H9 (cell line): ENCODE measurements at regions not wholly inside any gene's neighbourhood (a gene's known extent, or its start where the extent isn't known, plus 50 kb on each side); places are given as distances from the start of the nearest gene placed in this dataset.

Experiments
- DNase-seq: peaks from one replicate; pipeline ENCODE4 v3.0.0-alpha.2; 2017
- H2AFZ ChIP-seq: one replicate; pipeline ENCODE4 v1.6.1; 2013; ENCODE audit warnings: mild to moderate bottlenecking, low read length, control low read depth, moderate library complexity
- H2AK5ac ChIP-seq: 2 replicates; pipeline ENCODE4 v1.6.1; 2013; ENCODE audit warnings: low read length, control low read depth, mixed read lengths; ENCODE audit not compliant: insufficient read length
- H2BK120ac ChIP-seq: one replicate; pipeline ENCODE4 v1.6.1; 2013; ENCODE audit warnings: low read depth, mild to moderate bottlenecking, low read length, control low read depth, inconsistent platforms; ENCODE audit not compliant: poor library complexity, severe bottlenecking
- H2BK12ac ChIP-seq: 2 replicates; pipeline ENCODE4 v1.6.1; 2013; ENCODE audit warnings: low read length, control low read depth, mixed read lengths, low read depth; ENCODE audit not compliant: insufficient read length
- H2BK15ac ChIP-seq: 2 replicates; pipeline ENCODE4 v1.6.1; 2013; ENCODE audit warnings: low read depth, low read length, control low read depth
- H2BK20ac ChIP-seq: one replicate; pipeline ENCODE4 v1.6.1; 2013; ENCODE audit warnings: low read depth, mild to moderate bottlenecking, low read length, control low read depth, inconsistent platforms; ENCODE audit not compliant: poor library complexity, severe bottlenecking
- H2BK5ac ChIP-seq: 2 replicates; pipeline ENCODE4 v1.6.1; 2013; ENCODE audit warnings: low read length, control low read depth, mixed read lengths; ENCODE audit not compliant: insufficient read length
- H3K14ac ChIP-seq: 2 replicates; pipeline ENCODE4 v1.6.1; 2013; ENCODE audit warnings: low read length, control low read depth; ENCODE audit not compliant: insufficient read depth
- H3K18ac ChIP-seq: 2 replicates; pipeline ENCODE4 v1.6.1; 2013; ENCODE audit warnings: low read depth, mild to moderate bottlenecking, mixed read lengths, low read length, control low read depth; ENCODE audit not compliant: insufficient read length
- H3K23ac ChIP-seq: 2 replicates; pipeline ENCODE4 v1.6.1; 2013; ENCODE audit warnings: low read length, control low read depth, mixed read lengths, low read depth; ENCODE audit not compliant: insufficient read length
- H3K23me2 ChIP-seq: 2 replicates; pipeline ENCODE4 v1.6.1; 2013; ENCODE audit warnings: low read depth, mild to moderate bottlenecking, mixed read lengths, low read length, control low read depth; ENCODE audit not compliant: insufficient read length, poor library complexity, severe bottlenecking
- H3K27ac ChIP-seq: 2 replicates; pipeline ENCODE4 v1.5.1; 2013; ENCODE audit warnings: low read length, control low read depth, mixed read lengths, low read depth; ENCODE audit not compliant: insufficient read length
- H3K27me3 ChIP-seq: 2 replicates; pipeline ENCODE4 v1.6.1; 2013; ENCODE audit warnings: low read length, control low read depth, inconsistent platforms; ENCODE audit not compliant: insufficient read depth
- H3K4ac ChIP-seq: 2 replicates; pipeline ENCODE4 v1.6.1; 2013; ENCODE audit warnings: low read depth, mild to moderate bottlenecking, control low read depth, inconsistent platforms, low read length, moderate library complexity
- H3K4me1 ChIP-seq: 2 replicates; pipeline ENCODE4 v1.6.1; 2013; ENCODE audit warnings: low read length, control low read depth, inconsistent platforms; ENCODE audit not compliant: insufficient read depth
- H3K4me2 ChIP-seq: 2 replicates; pipeline ENCODE4 v1.6.1; 2013; ENCODE audit warnings: low read length, control low read depth, mixed read lengths; ENCODE audit not compliant: insufficient read length, insufficient read depth
- H3K56ac ChIP-seq: 2 replicates; pipeline ENCODE4 v1.6.1; 2013; ENCODE audit warnings: low read depth, mild to moderate bottlenecking, mixed read lengths, low read length, control low read depth; ENCODE audit not compliant: insufficient read length
- H3K79me1 ChIP-seq: 2 replicates; pipeline ENCODE4 v1.6.1; 2013; ENCODE audit warnings: low read depth, mild to moderate bottlenecking, moderate library complexity, low read length, control low read depth, inconsistent platforms; ENCODE audit not compliant: insufficient read depth, poor library complexity, severe bottlenecking
- H3K79me2 ChIP-seq: 2 replicates; pipeline ENCODE4 v1.6.1; 2013; ENCODE audit warnings: low read length, control low read depth, inconsistent platforms; ENCODE audit not compliant: insufficient read depth
- H3K9ac ChIP-seq: 2 replicates; pipeline ENCODE4 v1.6.1; 2013; ENCODE audit warnings: low read length, control low read depth, mixed read lengths; ENCODE audit not compliant: insufficient read length; ENCODE audit errors: extremely low read depth
- H3K9me3 ChIP-seq: one replicate; pipeline ENCODE4 v1.6.1; 2013; ENCODE audit warnings: low read depth, low read length, inconsistent platforms; ENCODE audit not compliant: control insufficient read depth
- H3T11ph ChIP-seq: one replicate; pipeline ENCODE4 v1.6.1; 2013; ENCODE audit warnings: mild to moderate bottlenecking, low read length, control low read depth, inconsistent platforms
- H4K20me1 ChIP-seq: one replicate; pipeline ENCODE4 v1.6.1; 2013; ENCODE audit not compliant: control insufficient read depth, insufficient read length, insufficient read depth
- H4K5ac ChIP-seq: 2 replicates; pipeline ENCODE4 v1.6.1; 2013; ENCODE audit warnings: low read depth, mild to moderate bottlenecking, mixed read lengths, low read length, control low read depth; ENCODE audit not compliant: insufficient read length
- H4K8ac ChIP-seq: replicated peaks from 2 replicates; pipeline ENCODE4 v1.6.1; 2013; ENCODE audit warnings: low read length, control low read depth, mixed read lengths, low read depth; ENCODE audit not compliant: insufficient read length
- H4K91ac ChIP-seq: 2 replicates; pipeline ENCODE4 v1.6.1; 2013; ENCODE audit warnings: low read depth, mild to moderate bottlenecking, moderate library complexity, mixed read lengths, low read length, control low read depth; ENCODE audit not compliant: insufficient read length
- H3K27ac Mint-ChIP-seq, 3 experiments: 2 replicates in 2 of 3; 3 replicates in 1 of 3; pipeline ENCODE4 v1.8.0; 2020 to 2021; ENCODE audit warnings: mixed read lengths in 3 of 3, mild to moderate bottlenecking in 1 of 3, moderate library complexity in 1 of 3
- H3K27me3 Mint-ChIP-seq: 2 replicates; pipeline ENCODE4 v1.8.0; 2021; ENCODE audit warnings: low read depth, mild to moderate bottlenecking, moderate library complexity, mixed read lengths
- H3K36me3 Mint-ChIP-seq, 3 experiments: 2 replicates in 2 of 3; 3 replicates in 1 of 3; pipeline ENCODE4 v1.8.0; 2020 to 2021; ENCODE audit warnings: low read depth in 3 of 3, mixed read lengths in 3 of 3; ENCODE audit not compliant: insufficient read depth in 1 of 3
- H3K4me1 Mint-ChIP-seq, 2 experiments: 2 replicates each; pipeline ENCODE4 v1.8.0; 2020; ENCODE audit warnings: mixed read lengths in 2 of 2
- H3K4me3 Mint-ChIP-seq, 2 experiments: 2 replicates in 1 of 2; 3 replicates in 1 of 2; pipeline ENCODE4 v1.8.0; 2020 to 2021; ENCODE audit warnings: mild to moderate bottlenecking in 2 of 2, mixed read lengths in 2 of 2, moderate library complexity in 1 of 2
- H3K9me3 Mint-ChIP-seq, 2 experiments: 2 replicates in 1 of 2; 3 replicates in 1 of 2; pipeline ENCODE4 v1.8.0; 2020; ENCODE audit warnings: mild to moderate bottlenecking in 2 of 2, mixed read lengths in 2 of 2, moderate library complexity in 1 of 2
- CTCF ChIP-seq: fragments of 200-600 bp; sonication (generic); conservative IDR thresholded peaks from 3 replicates; pipeline ENCODE4 v1.8.0; 2021; ENCODE audit warnings: antibody characterized with exemption, mild to moderate bottlenecking
- WGBS: extraction: QIAGEN DNeasy Blood & Tissue Kit; methylation state at CpG from one replicate; pipeline ENCODE4 v1.1.7; 2013; ENCODE audit warnings: missing lambda C conversion rate, low lambda C conversion rate, mixed read lengths; ENCODE audit not compliant: insufficient read length; ENCODE audit errors: extremely low coverage; 5-methylcytosine and 5-hydroxymethylcytosine counted together

- no peak overlapping the region for H3K14ac ChIP-seq
- H3K27ac ChIP-seq, result no peak overlapping the region
- no peak overlapping the region for H3K23ac ChIP-seq
- H3K4me2 ChIP-seq, result no peak overlapping the region
- WGBS, result no CpG with 5 or more reads among the region's 2 CpGs
- no peak for TF ChIP-seq CTCF
- H2BK15ac ChIP-seq, result no peak overlapping the region
- H3K4ac ChIP-seq, result no peak overlapping the region
- DNase-seq, result no peak
- peaks cover 2% of the 10 kb centered on the region; the same call in 1 of the 2 replicates for H3K4me1 ChIP-seq
- H3T11ph ChIP-seq, result no peak overlapping the region
- no peak overlapping the region for H3K56ac ChIP-seq
- no peak overlapping the region for H4K91ac ChIP-seq
- Mint-ChIP-seq H3K4me3 (no peak overlapping the region), H3K9me3 (no peaks in the 10 kb centered on the region), H3K4me1 (peaks cover 4 to 12% of the 10 kb centered on the region in 2 experiments), H3K27ac (no peak overlapping the region), H3K36me3 (no peaks in the 10 kb centered on the region), H3K27me3 (no peaks in the 10 kb centered on the region)
- no peaks in the 10 kb centered on the region for H3K79me2 ChIP-seq
- H3K18ac ChIP-seq, result no peak overlapping the region
- H2BK20ac ChIP-seq, result no peak overlapping the region
- no peaks in the 10 kb centered on the region for H3K79me1 ChIP-seq
- no peaks in the 10 kb centered on the region for H3K23me2 ChIP-seq
- no peaks in the 10 kb centered on the region for H3K9me3 ChIP-seq
- H3K9ac ChIP-seq, result no peak overlapping the region
- no peaks in the 10 kb centered on the region for H4K20me1 ChIP-seq
- no peak overlapping the region for H2BK120ac ChIP-seq
- no peak overlapping the region for H2BK5ac ChIP-seq
- no peaks in the 10 kb centered on the region for H3K27me3 ChIP-seq
- no peak overlapping the region for H2BK12ac ChIP-seq
- H4K5ac ChIP-seq, result no peak overlapping the region
- H4K8ac ChIP-seq, result no peak overlapping the region
- no peak overlapping the region for H2AFZ ChIP-seq
- H2AK5ac ChIP-seq, result no peak overlapping the region
These were observed 611.0 kb downstream of the FSCB start for GRCh38 chr14:43896044-43896443.
